Adrenal gland (tissue), 9 donors: ENCODE measurements at regions not wholly inside any gene's neighbourhood (a gene's known extent, or its start where the extent isn't known, plus 50 kb on each side); places are given as distances from the start of the nearest gene placed in this dataset.

ENCODE experiments used
- DNase-seq, 7 donors: peaks; one replicate each; pipeline ENCODE4 v3.0.0-alpha.2; 2019 to 2020
- H3K27ac ChIP-seq, 5 donors: fragments of 200-600 bp; sonication (generic) in 4 of 5; 1 replicate in 3 of 5; 2 replicates in 2 of 5; pipeline versions ENCODE4 v1.5.1 to v1.8.0; 2016 to 2020; ENCODE audit warnings: mild to moderate bottlenecking in 1 of 5
- H3K27me3 ChIP-seq: fragments of 200-600 bp; 2 replicates; pipeline ENCODE4 v1.8.0; 2021
- H3K36me3 ChIP-seq, 2 donors: fragments of 200-600 bp; replicated peaks in 1 of 2; 1 replicate in 1 of 2; 2 replicates in 1 of 2; pipeline versions ENCODE4 v1.5.1 to v1.8.0; 2018 to 2022
- H3K4me1 ChIP-seq, 2 donors: fragments of 200-600 bp; replicated peaks in 1 of 2; 1 replicate in 1 of 2; 2 replicates in 1 of 2; pipeline versions ENCODE4 v1.5.1 to v1.8.0; 2018 to 2021
- H3K4me3 ChIP-seq, 4 donors: fragments of 200-600 bp; sonication (generic) in 3 of 4; one replicate each; pipeline ENCODE4 v1.5.1; 2016 to 2018
- H3K9me3 ChIP-seq, 3 donors: fragments of 200-600 bp; sonication (generic) in 1 of 3; replicated peaks in 1 of 3; 1 replicate in 2 of 3; 2 replicates in 1 of 3; pipeline versions ENCODE4 v1.5.1 to v1.8.0; 2016 to 2021
- POLR2A ChIP-seq, 2 donors: fragments of 450-650 bp; IDR thresholded peaks; one replicate each; pipeline ENCODE4 v1.6.1; 2017; ENCODE audit warnings: antibody characterized with exemption in 2 of 2, mild to moderate bottlenecking in 2 of 2, moderate library complexity in 1 of 2
- WGBS, 4 donors: extraction: QIAGEN DNeasy Blood & Tissue Kit in 2 of 4; methylation state at CpG; one replicate each; pipeline versions ENCODE4 v1.1.5 to v1.1.7; 2013 to 2017; 5-methylcytosine and 5-hydroxymethylcytosine counted together
- intact Hi-C, 2 donors: fragments of 100-400 bp; cut with DNase I; formaldehyde crosslinking; loops; one replicate each; pipeline versions ENCODE4 v1.14.1 to v1.15.0; 2022 to 2023
- TF ChIP-seq, protein P1 (sequence below), 6 experiments: fragments of 450-650 bp in 4 of 6; fragments of 200-600 bp in 2 of 6; sonication (generic) in 1 of 6; IDR thresholded peaks; 1 replicate in 5 of 6; 2 replicates in 1 of 6; pipeline versions ENCODE4 v1.5.1 to v1.8.0; 2016 to 2021; ENCODE audit warnings: antibody characterized with exemption in 6 of 6, mild to moderate bottlenecking in 2 of 6, moderate library complexity in 1 of 6
- donor health status: healthy with polysubstance abuse.
- donor health status: Bipolar disorder and iron deficiency.
- donor health status: DM: yes; HTN: yes; CAD: no.
- donor health status: DM: no; HTN: no; CAD: no.
- donor health status: DM: no; HTN: no; CAD: no.

DNA sequence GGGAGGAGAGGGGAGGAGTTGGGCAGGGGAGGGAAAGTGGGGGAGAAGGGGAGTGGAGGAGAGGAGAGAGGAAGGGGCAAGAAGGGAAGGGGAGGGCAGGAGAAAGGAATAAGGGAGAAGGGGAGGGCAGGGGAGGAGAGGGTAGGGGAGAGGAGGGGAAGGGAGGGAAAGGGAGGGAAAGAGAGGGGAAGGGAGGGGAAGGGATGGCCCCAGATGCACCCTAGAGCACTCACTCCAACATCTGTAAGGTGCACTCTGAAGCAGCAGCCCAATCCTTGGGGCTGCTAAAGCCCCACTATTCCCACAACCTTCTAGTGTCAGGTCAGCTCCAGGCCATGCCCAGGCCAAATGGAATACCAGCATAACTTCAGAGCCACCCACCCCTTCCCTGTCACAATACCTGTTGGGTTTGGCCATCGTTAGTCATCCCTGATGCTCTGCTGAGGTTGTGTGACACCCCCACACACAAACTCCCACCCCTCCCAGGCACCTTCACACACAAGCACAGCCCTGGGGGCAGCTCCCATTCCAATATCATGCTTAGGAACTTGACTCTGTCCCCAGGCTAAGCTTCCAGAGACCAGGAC is 55.7 kb upstream of the PKDCC start:
- 89 to 100% (median 95%) methylated on average over 1 of the region's 1 CpG for WGBS, 4 donors
- intact Hi-C loops, result no loop called here
- Histone ChIP-seq H3K36me3 (no peaks in the 10 kb centered on the region), H3K27ac (no peak overlapping the region), H3K9me3 (no peaks in the 10 kb centered on the region), H3K4me1 (peaks cover 0 to 12% of the 10 kb centered on the region in 2 donors), H3K27me3 (no peaks in the 10 kb centered on the region), H3K4me3 (no peak overlapping the region)
- no peak for TF ChIP-seq POLR2A (IDR thresholded peaks at IDR 0.05)
- TF ChIP-seq, protein P1, sequence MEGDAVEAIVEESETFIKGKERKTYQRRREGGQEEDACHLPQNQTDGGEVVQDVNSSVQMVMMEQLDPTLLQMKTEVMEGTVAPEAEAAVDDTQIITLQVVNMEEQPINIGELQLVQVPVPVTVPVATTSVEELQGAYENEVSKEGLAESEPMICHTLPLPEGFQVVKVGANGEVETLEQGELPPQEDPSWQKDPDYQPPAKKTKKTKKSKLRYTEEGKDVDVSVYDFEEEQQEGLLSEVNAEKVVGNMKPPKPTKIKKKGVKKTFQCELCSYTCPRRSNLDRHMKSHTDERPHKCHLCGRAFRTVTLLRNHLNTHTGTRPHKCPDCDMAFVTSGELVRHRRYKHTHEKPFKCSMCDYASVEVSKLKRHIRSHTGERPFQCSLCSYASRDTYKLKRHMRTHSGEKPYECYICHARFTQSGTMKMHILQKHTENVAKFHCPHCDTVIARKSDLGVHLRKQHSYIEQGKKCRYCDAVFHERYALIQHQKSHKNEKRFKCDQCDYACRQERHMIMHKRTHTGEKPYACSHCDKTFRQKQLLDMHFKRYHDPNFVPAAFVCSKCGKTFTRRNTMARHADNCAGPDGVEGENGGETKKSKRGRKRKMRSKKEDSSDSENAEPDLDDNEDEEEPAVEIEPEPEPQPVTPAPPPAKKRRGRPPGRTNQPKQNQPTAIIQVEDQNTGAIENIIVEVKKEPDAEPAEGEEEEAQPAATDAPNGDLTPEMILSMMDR (IDR thresholded peaks at IDR 0.05), result no peak
- no peak for DNase-seq

DNA sequence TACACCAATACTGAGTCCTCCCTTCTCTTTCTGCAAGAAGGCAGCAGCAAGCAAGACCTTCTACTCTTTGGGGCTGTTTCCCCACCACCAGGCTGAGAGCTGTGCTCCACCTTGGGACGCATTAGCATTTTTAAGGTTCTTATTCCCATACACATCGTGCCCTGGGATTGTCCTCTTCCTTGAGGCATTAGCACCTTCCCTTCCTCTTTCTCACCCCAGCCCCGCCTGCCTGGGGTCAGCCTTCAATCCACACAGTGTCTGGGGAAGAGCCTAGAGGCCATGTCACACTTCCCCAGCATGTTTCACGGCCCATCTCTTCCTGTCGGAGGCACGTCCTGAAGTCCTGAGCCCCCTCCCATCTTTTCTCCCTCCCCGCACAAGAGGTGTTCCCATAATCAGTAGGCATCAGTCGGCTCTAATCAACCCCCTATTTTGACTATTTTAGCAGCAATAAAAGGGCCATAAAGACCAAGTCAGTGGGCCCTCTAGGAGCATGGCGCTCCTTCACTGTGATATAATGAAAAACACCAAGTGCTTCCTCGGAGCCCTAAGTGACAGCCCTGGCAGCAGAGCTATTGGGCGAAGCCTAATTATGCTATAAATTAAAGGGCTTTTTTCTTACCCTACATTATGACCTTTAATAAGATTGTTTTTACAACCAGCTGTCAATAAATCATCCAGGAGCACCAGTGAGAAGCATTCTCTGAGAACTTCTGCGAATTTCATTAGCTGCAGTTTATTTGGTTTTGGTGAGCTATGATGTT is 55.0 kb upstream of the PKDCC start:
- Histone ChIP-seq H3K4me3 (no peak overlapping the region), H3K27me3 (no peaks in the 10 kb centered on the region), H3K9me3 (no peaks in the 10 kb centered on the region), H3K27ac (no peak overlapping the region), H3K36me3 (no peaks in the 10 kb centered on the region), H3K4me1 (peaks cover 0 to 12% of the 10 kb centered on the region in 2 donors)
- TF ChIP-seq, protein P1 (IDR thresholded peaks at IDR 0.05), result no peak
- TF ChIP-seq POLR2A (IDR thresholded peaks at IDR 0.05), result no peak
- intact Hi-C loops, result no loop called here
- WGBS, 4 donors, result 85 to 89% (median 87%) methylated on average over 12 of the region's 12 CpGs
- DNase-seq, result no peak

DNA sequence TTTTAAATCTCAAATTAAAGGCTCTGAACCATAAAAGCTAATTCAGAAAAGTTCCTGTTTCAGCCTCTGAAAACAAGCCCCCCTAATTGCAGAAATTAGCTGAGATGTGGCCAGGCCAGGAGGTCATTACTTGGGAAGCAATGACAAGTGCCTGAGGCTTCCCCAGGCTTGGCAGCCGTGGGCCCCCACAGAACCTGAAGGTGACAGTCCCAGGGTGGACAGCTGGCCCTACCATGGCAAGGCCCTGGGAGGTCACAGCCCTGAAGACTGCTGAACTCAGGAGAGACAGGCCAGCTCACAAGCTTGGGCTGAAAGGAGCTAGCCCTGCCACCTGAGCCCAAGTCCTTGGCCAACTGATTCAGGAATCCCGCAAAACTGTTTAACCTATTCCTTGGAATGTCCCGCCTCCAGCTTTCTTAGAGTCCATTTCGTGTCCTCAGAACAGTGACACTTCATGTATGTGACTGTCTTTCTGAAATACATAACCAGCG is 54.3 kb upstream of the PKDCC start:
- 90 to 94% (median 92%) methylated on average over 4 to 5 of the region's 5 CpGs for WGBS, 4 donors
- H3K36me3 ChIP-seq, result no peaks in the 10 kb centered on the region
- peaks cover 0 to 12% of the 10 kb centered on the region in 2 donors for H3K4me1 ChIP-seq
- TF ChIP-seq, protein P1 (IDR thresholded peaks at IDR 0.05), result no peak
- TF ChIP-seq POLR2A (IDR thresholded peaks at IDR 0.05), result no peak
- H3K9me3 ChIP-seq, result no peaks in the 10 kb centered on the region
- no peaks in the 10 kb centered on the region for H3K27me3 ChIP-seq
- intact Hi-C loops, result no loop called here
- no peak overlapping the region for H3K27ac ChIP-seq
- no peak for DNase-seq
- H3K4me3 ChIP-seq, result no peak overlapping the region

DNA sequence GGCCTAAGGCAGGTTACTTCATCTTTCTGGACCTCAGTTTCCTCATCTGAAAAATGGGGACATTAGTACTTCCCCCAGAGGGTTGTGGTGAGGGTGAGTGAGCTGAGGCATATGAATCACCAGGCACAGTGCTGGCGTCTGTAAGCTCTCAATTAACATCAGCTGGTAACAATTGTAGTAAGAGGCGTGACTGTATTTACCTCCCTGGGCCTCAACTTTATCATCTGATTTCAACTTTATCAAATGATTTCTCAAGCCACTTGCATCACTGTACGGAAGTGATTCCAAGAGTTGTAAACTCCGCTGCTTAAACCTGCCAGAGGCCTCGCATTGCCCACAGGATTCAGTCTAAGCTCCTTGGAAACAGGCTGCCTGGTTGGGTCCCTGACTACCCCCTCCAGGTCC is 53.6 kb upstream of the PKDCC start:
- WGBS, 4 donors, result 76 to 93% (median 89%) methylated on average over 5 of the region's 5 CpGs
- no peaks in the 10 kb centered on the region for H3K27me3 ChIP-seq
- no peaks in the 10 kb centered on the region for H3K36me3 ChIP-seq
- peak in 1 of 7 donors; percentile 18 for DNase-seq
- intact Hi-C loops, result no loop called here
- TF ChIP-seq POLR2A (IDR thresholded peaks at IDR 0.05), result no peak
- TF ChIP-seq, protein P1 (IDR thresholded peaks at IDR 0.05), result no peak
- no peak overlapping the region for H3K4me3 ChIP-seq
- H3K4me1 ChIP-seq, result peaks cover 0 to 12% of the 10 kb centered on the region in 2 donors
- H3K9me3 ChIP-seq, result no peaks in the 10 kb centered on the region
- H3K27ac ChIP-seq, result no peak overlapping the region
